ENCODE measurements at regions not wholly inside any gene's neighbourhood (a gene's known extent, or its start where the extent isn't known, plus 50 kb on each side); places are given as distances from the start of the nearest gene placed in this dataset.

GRCh38 chr1:214920337-214920736, 162.2 kb upstream of the KCNK2 start:
- Histone ChIP-seq H3K4me3 (no peak overlapping the region), H3K27ac (no peak overlapping the region)
- DNase-seq (ENCODE audit: low spot score), result no peak
- no peak for TF ChIP-seq CTCF (IDR thresholded peaks at IDR 0.05)

GRCh38 chr1:214923278-214923915, 159.1 kb upstream of the KCNK2 start:
- Histone ChIP-seq H3K27ac (no peak overlapping the region), H3K4me3 (no peak overlapping the region)
- DNase-seq (ENCODE audit: low spot score), result no peak
- no peak for TF ChIP-seq CTCF (IDR thresholded peaks at IDR 0.05)

- DNase-seq (ENCODE audit: low spot score), result no peak
- no peak for TF ChIP-seq CTCF (IDR thresholded peaks at IDR 0.05)
- H3K27ac ChIP-seq, result no peak overlapping the region
- H3K4me3 ChIP-seq, result no peak overlapping the region
Measured at GRCh38 chr1:214927796-214928195, 154.7 kb upstream of the KCNK2 start.

GRCh38 chr1:214928574-214928973, 154.0 kb upstream of the KCNK2 start:
- no peak overlapping the region for H3K27ac ChIP-seq
- no peak overlapping the region for H3K4me3 ChIP-seq
- TF ChIP-seq CTCF (IDR thresholded peaks at IDR 0.05), result no peak
- no peak for DNase-seq (ENCODE audit: low spot score)

GRCh38 chr1:214933375-214933774, 149.2 kb upstream of the KCNK2 start:
- no peak for TF ChIP-seq CTCF (IDR thresholded peaks at IDR 0.05)
- DNase-seq (ENCODE audit: low spot score), result no peak
- H3K27ac ChIP-seq, result no peak overlapping the region
- H3K4me3 ChIP-seq, result no peak overlapping the region

- H3K4me3 ChIP-seq, result no peak overlapping the region
Measured at GRCh38 chr1:214934045-214934444, 148.5 kb upstream of the KCNK2 start.

More at GRCh38 chr1:214934045-214934444, 148.5 kb upstream of the KCNK2 start:
- DNase-seq (ENCODE audit: low spot score), result no peak
- H3K27ac ChIP-seq, result no peak overlapping the region
- no peak for TF ChIP-seq CTCF (IDR thresholded peaks at IDR 0.05)
